Limb (tissue), 2 donors: ENCODE measurements at regions not wholly inside any gene's neighbourhood (a gene's known extent, or its start where the extent isn't known, plus 50 kb on each side); places are given as distances from the start of the nearest gene placed in this dataset.
"Not testable (repeated sequence)": the region's sequence is repeated elsewhere in the genome, so short reads cannot be mapped to it uniquely, and the experiment has no call there.

ENCODE experiments used
- DNase-seq, 2 donors: peaks; one replicate each; pipeline ENCODE4 v3.0.0-alpha.2; 2016; ENCODE audit errors: extremely low spot score in 2 of 2

DNA sequence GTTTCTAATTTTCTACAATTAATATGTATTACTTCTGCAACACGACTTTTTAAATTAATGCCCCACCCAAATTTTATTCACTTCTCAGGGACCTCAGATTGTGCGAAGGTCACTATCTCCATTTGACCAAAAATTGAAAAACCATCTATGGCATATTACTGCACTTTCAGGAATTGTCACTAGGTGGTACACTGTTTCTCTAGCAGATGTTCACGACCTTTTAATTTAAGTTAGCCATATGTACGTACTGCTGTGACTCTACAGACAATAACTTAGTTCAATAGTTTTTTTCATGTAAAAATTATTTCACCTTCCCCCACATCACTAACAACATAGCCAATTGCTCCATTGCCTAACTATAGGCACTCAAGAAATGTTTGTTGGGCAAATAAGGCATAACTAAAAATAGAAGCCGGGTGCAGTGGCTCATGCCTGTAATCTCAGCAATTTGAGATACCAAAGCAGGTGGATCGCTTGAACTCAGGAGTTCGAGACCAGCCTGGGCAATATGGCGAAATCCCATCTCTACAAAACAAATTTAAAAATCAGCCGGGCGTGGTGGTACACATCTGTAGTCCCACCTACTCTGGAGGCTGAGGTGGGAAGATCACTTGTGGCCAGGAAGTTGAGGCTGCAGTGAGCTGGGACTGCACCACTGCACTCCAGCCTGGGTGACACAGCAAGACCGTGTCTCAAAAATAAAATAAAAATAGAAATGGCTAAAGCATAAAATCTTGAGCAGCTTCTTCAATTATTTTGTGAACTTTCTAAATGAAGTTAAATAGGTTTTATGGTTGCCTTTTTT, 75.7 kb upstream of the PKN2 start:
- peak in 1 of 2 donors; percentile 24 for DNase-seq

DNA sequence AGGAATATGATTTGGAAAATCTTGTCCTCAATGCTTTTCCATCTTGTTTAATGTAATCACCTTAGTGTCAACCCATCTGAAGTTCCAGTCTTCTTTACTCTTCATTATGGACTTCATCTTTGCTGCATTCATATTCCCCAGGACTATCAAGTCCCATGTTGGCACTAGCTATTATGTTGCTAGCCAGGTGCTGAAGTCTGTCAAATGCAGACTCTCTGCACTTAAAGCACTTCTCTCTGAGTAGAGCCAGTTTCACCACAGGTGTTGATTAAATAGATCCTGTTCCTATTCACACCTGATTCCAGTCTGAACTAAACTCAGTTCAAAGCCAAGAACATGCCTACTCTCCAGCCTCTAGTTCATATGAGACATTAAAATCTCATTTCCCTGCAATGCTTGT, 75.0 kb upstream of the PKN2 start:
- no peak for DNase-seq

DNA sequence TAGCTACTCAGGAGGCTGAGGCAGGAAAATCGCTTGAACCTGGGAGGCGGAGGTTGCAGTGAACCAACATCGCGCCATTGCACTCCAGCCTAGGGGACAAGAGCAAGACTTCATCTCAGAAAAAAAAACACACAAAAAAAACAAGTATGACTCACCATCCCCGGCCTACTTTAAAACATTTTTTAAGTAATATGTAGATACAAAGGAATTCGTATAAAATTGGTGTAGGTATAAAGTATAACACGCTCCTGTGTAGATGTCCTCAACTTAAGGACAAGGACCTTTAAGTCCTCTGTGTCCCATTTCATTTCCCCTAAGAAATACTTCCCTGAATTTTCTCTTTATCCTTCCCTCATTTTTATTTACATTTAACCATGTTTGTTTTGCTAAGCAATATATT, 73.4 kb upstream of the PKN2 start:
- DNase-seq, result no peak

DNA sequence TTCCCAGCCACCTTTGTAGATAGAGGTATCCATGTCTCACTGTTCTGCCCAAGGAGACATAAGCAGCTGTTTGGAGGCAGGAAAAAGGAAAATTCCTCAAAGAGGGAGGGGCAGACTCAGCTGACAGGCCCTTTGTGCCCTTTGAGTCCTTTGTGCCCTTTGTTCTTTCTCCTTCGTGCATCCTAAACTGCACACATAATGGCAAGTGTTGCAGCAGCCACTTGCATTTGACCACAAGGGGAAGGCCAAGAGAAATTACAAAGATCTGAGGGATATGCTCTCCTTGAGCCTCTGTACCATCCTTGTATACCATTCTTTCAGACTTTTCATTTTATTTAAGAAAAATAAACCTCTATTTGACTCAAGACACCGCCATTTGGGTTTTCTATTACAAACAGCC, 71.8 kb upstream of the PKN2 start:
- no peak for DNase-seq

DNA sequence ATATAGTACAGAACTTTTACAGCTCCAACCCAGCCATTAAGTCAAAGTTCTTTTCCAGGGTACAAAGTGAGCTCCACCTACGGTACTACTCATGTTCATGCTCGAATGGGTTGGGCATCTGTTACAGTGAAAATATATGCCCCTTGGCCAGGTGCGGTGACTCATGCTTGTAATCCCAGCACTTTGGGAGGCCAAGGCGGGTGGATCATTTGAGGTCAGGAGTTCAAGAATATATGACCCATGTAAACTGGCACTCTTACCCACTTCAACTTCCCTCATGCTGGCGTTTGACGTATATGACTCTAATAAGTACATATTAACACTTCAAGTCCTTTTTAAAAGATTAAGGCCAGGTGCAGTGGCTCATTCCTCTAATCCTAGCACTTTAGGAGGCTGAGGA, 71.3 kb upstream of the PKN2 start:
- no peak for DNase-seq

DNA sequence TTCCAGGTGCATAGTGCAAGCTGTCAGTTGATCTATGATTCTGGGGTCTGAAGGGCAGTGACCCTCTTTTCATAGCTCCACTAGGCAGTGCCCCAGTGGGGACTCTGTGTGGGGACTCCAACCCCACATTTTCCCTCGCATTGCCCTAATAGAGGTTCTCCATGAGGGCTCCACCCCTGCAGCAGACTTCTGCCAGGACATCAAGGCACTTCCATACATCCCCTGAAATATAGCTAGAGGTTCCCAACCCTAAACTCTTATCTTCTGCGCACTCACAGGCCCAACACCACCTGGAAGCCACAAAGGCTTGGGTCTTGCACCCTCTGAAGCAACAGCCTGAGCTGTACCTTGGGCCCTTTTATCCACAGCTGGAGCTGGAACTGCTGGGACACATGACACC, 65.7 kb upstream of the PKN2 start:
- no peak for DNase-seq

DNA sequence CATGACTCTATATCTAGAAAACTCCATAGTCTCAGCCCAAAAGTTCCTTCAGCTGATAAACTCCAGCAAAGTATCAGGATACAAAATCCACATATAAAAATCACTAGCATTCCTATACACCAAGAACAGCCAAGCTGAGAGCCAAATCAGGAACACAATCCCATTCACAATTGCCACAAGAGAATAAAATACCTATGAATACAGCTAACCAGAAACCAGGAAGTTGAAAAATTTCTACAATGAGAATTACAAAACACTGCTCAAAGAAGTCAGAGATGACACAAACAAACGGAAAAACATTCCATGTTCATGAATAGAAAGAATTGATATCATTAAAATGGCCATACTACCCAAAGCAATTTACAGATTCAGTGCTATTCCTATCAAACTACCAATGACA, 61.0 kb upstream of the PKN2 start:
- not testable (repeated sequence) for DNase-seq
